Vagina (tissue), 2 donors: ENCODE measurements at regions not wholly inside any gene's neighbourhood (a gene's known extent, or its start where the extent isn't known, plus 50 kb on each side); places are given as distances from the start of the nearest gene placed in this dataset.

Experiments
- CTCF ChIP-seq, 3 experiments: fragments of 450-650 bp in 2 of 3; fragments of 200-600 bp in 1 of 3; sonication (generic) in 1 of 3; IDR thresholded peaks; one replicate each; pipeline ENCODE4 v1.5.1; 2017 to 2019; ENCODE audit warnings: antibody characterized with exemption in 3 of 3, mild to moderate bottlenecking in 2 of 3, moderate library complexity in 2 of 3
- POLR2A ChIP-seq, 2 donors: fragments of 450-650 bp; IDR thresholded peaks; one replicate each; pipeline ENCODE4 v1.6.1; 2017; ENCODE audit warnings: antibody characterized with exemption in 2 of 2, mild to moderate bottlenecking in 2 of 2, moderate library complexity in 2 of 2

- TF ChIP-seq CTCF (IDR thresholded peaks at IDR 0.05) (no peak), POLR2A (IDR thresholded peaks at IDR 0.05) (no peak)
Measured at GRCh38 chr4:27790911-27791310, 930.3 kb downstream of the STIM2 start.
